HepG2 (cell line): ENCODE measurements at regions not wholly inside any gene's neighbourhood (a gene's known extent, or its start where the extent isn't known, plus 50 kb on each side); places are given as distances from the start of the nearest gene placed in this dataset.

Experiments
- ATAC-seq: fragments of 200-7000 bp; cut with Tn5 transposase; 3 replicates; pipeline ENCODE4 v1.9.1; 2020; ENCODE audit warnings: mild to moderate bottlenecking, moderate library complexity
- BruUV-seq: library from RNA; stranded (reverse); fragments of 400-500 nt; replicated peaks from 2 replicates; lab custom pipeline; 2021; lab: Mats Ljungman, UMichigan
- CTCF ChIA-PET: fragments of 300-600 bp; formaldehyde crosslinking; extraction: SDS; loops from one replicate; lab custom pipeline; 2021; ENCODE audit warnings: low total read pairs, inconsistent platforms, low intra/inter-chr PET ratio; lab: Yijun Ruan, JAX
- POLR2A ChIA-PET: fragments of 350-600 bp; sonication (Branson Sonifier 250); formaldehyde crosslinking; loops from one replicate; lab custom pipeline; 2020; ENCODE audit warnings: antibody characterized with exemption, inconsistent platforms; lab: Yijun Ruan, JAX
- DNase-seq: peaks from one replicate; pipeline ENCODE4 v3.0.0-alpha.2; 2015; ENCODE audit warnings: low spot score
- FAIRE-seq: peaks from 3 replicates; lab custom pipeline; 2011; peaks lifted over from hg19 to GRCh38; lab: Jason Lieb, UNC
- H2AFZ ChIP-seq: one replicate; pipeline ENCODE4 v1.6.1; 2011; ENCODE audit warnings: low read length, inconsistent platforms
- H3K27ac ChIP-seq: fragments of 300-600 bp; 3 replicates; pipeline ENCODE4 v1.8.0; 2011; ENCODE audit warnings: mixed run types, mild to moderate bottlenecking, mixed read lengths, low read length, inconsistent platforms; ENCODE audit not compliant: insufficient read depth; ENCODE audit errors: extremely low read length
- H3K27me3 ChIP-seq, 2 experiments: fragments of 200-600 bp in 1 of 2; 2 replicates in 1 of 2; 3 replicates in 1 of 2; pipeline versions ENCODE4 v1.6.0 to v1.8.0; 2011; ENCODE audit warnings: low read length in 2 of 2, mild to moderate bottlenecking in 2 of 2, moderate library complexity in 2 of 2, inconsistent platforms in 1 of 2; ENCODE audit not compliant: insufficient read depth in 2 of 2, control insufficient read depth in 1 of 2
- H3K36me3 ChIP-seq, 2 experiments: fragments of 200-600 bp in 1 of 2; replicated peaks in 1 of 2; 2 replicates in 1 of 2; 3 replicates in 1 of 2; pipeline versions ENCODE4 v1.5.1 to v1.8.0; 2011; ENCODE audit warnings: low read length in 2 of 2, inconsistent platforms in 1 of 2; ENCODE audit not compliant: insufficient read depth in 2 of 2, control insufficient read depth in 1 of 2
- H3K4me1 ChIP-seq: 2 replicates; pipeline ENCODE4 v1.5.1; 2012; ENCODE audit warnings: low read length, inconsistent platforms; ENCODE audit not compliant: insufficient read depth
- H3K4me2 ChIP-seq: 2 replicates; pipeline ENCODE4 v1.6.0; 2011; ENCODE audit warnings: low read depth, low read length, inconsistent platforms
- H3K4me3 ChIP-seq, 3 experiments: fragments of 200-600 bp in 1 of 3; sonication (generic), shearing (Covaris generic) in 1 of 3; replicated peaks in 1 of 3; 2 replicates each; pipeline ENCODE4 v1.5.1; 2011 to 2016; ENCODE audit warnings: low read length in 3 of 3, inconsistent platforms in 2 of 3, low read depth in 2 of 3, mild to moderate bottlenecking in 2 of 3, control low read depth in 1 of 3, mixed read lengths in 1 of 3; ENCODE audit not compliant: insufficient read depth in 1 of 3
- H3K79me2 ChIP-seq: one replicate; pipeline ENCODE4 v1.6.1; 2011; ENCODE audit warnings: low read length, inconsistent platforms; ENCODE audit not compliant: insufficient read depth
- H3K9ac ChIP-seq: 2 replicates; pipeline ENCODE4 v1.6.0; 2011; ENCODE audit warnings: mild to moderate bottlenecking, low read depth, low read length, inconsistent platforms; ENCODE audit not compliant: insufficient read depth
- H3K9me3 ChIP-seq: 2 replicates; pipeline ENCODE4 v1.5.1; 2012; ENCODE audit warnings: mild to moderate bottlenecking, low read length
- H4K20me1 ChIP-seq: 2 replicates; pipeline ENCODE4 v1.6.0; 2011; ENCODE audit warnings: inconsistent platforms, mild to moderate bottlenecking, low read length, moderate library complexity; ENCODE audit not compliant: insufficient read depth
- KDM6A ChIP-seq: IDR thresholded peaks from 2 replicates; pipeline ENCODE4 v1.6.1; 2016; ENCODE audit warnings: low read depth
- KLF9 ChIP-seq: IDR thresholded peaks from 2 replicates; pipeline ENCODE4 v1.6.1; 2016; ENCODE audit warnings: low read depth
- MAX ChIP-seq: IDR thresholded peaks from 2 replicates; pipeline ENCODE4 v1.6.1; 2012; ENCODE audit warnings: inconsistent platforms
- U2AF1 ChIP-seq: fragments of 200-400 bp; formaldehyde crosslinking; optimal IDR thresholded peaks from 2 replicates; pipeline ENCODE3; 2017; ENCODE audit warnings: mild to moderate bottlenecking, low read depth, low read length
- ZIK1 ChIP-seq: sonication (generic); formaldehyde crosslinking; IDR thresholded peaks from 2 replicates; pipeline ENCODE4 v1.5.0; 2020; ENCODE audit warnings: mild to moderate bottlenecking, low read depth, missing genetic modification reagents, borderline replicate concordance
- WGBS: methylation state at CpG from one replicate; pipeline ENCODE4 v1.1.6; 2017; ENCODE audit warnings: low lambda C conversion rate; 5-methylcytosine and 5-hydroxymethylcytosine counted together
- in situ Hi-C: cut with HindIII; loops from 2 replicates; pipeline ENCODE4 v1.10.0; 2017; ENCODE audit warnings: low pct_unique_long_range_greater_than_20kb; ENCODE audit not compliant: extremely low pct_ligation_motif_present
- intact Hi-C: fragments of 100-400 bp; cut with micrococcal nuclease; formaldehyde crosslinking; loops from one replicate; pipeline ENCODE4 v1.10.0; 2022; ENCODE audit not compliant: unreplicated experiment
- TF ChIP-seq, protein P1 (sequence below): sonication (generic); formaldehyde crosslinking; IDR thresholded peaks from 2 replicates; pipeline ENCODE4 v1.5.1; 2020; ENCODE audit warnings: mild to moderate bottlenecking, missing genetic modification reagents, borderline replicate concordance

- no peaks in the 10 kb centered on the region for H3K27me3 ChIP-seq
- 0% methylated on average over 2 of the region's 2 CpGs for WGBS
- no peak overlapping the region for H3K27ac ChIP-seq
- no peaks in the 10 kb centered on the region for H4K20me1 ChIP-seq
- no peak for ATAC-seq
- H3K9ac ChIP-seq = no peak overlapping the region
- ChIA-PET POLR2A (no interaction called here), CTCF (no interaction called here)
- H3K4me3 ChIP-seq = no peak overlapping the region
- no peaks in the 10 kb centered on the region for H3K36me3 ChIP-seq
- BruUV-seq = no TSS peak
- no peak for FAIRE-seq
- TF ChIP-seq KDM6A (CRISPR knock-in tag) = no peak
- TF ChIP-seq ZIK1 (CRISPR knock-in tag) = no peak
- TF ChIP-seq MAX = no peak
- no peak for TF ChIP-seq U2AF1
- TF ChIP-seq, protein P1, sequence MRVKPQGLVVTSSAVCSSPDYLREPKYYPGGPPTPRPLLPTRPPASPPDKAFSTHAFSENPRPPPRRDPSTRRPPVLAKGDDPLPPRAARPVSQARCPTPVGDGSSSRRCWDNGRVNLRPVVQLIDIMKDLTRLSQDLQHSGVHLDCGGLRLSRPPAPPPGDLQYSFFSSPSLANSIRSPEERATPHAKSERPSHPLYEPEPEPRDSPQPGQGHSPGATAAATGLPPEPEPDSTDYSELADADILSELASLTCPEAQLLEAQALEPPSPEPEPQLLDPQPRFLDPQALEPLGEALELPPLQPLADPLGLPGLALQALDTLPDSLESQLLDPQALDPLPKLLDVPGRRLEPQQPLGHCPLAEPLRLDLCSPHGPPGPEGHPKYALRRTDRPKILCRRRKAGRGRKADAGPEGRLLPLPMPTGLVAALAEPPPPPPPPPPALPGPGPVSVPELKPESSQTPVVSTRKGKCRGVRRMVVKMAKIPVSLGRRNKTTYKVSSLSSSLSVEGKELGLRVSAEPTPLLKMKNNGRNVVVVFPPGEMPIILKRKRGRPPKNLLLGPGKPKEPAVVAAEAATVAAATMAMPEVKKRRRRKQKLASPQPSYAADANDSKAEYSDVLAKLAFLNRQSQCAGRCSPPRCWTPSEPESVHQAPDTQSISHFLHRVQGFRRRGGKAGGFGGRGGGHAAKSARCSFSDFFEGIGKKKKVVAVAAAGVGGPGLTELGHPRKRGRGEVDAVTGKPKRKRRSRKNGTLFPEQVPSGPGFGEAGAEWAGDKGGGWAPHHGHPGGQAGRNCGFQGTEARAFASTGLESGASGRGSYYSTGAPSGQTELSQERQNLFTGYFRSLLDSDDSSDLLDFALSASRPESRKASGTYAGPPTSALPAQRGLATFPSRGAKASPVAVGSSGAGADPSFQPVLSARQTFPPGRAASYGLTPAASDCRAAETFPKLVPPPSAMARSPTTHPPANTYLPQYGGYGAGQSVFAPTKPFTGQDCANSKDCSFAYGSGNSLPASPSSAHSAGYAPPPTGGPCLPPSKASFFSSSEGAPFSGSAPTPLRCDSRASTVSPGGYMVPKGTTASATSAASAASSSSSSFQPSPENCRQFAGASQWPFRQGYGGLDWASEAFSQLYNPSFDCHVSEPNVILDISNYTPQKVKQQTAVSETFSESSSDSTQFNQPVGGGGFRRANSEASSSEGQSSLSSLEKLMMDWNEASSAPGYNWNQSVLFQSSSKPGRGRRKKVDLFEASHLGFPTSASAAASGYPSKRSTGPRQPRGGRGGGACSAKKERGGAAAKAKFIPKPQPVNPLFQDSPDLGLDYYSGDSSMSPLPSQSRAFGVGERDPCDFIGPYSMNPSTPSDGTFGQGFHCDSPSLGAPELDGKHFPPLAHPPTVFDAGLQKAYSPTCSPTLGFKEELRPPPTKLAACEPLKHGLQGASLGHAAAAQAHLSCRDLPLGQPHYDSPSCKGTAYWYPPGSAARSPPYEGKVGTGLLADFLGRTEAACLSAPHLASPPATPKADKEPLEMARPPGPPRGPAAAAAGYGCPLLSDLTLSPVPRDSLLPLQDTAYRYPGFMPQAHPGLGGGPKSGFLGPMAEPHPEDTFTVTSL (CRISPR knock-in tag) = no peak
- TF ChIP-seq KLF9 (CRISPR knock-in tag) = no peak
- DNase-seq = no peak
- no peak overlapping the region for H2AFZ ChIP-seq
- H3K79me2 ChIP-seq = no peaks in the 10 kb centered on the region
- in situ Hi-C loops = no loop called here
- H3K9me3 ChIP-seq = no peaks in the 10 kb centered on the region
- H3K4me2 ChIP-seq = no peak overlapping the region
- H3K4me1 ChIP-seq = no peaks in the 10 kb centered on the region
- intact Hi-C loops = no loop called here
Observed at GRCh38 chr3:117549716-117550115, 840.1 kb downstream of the TUSC7 start.
